H1 (cell line): ENCODE measurements at regions not wholly inside any gene's neighbourhood (a gene's known extent, or its start where the extent isn't known, plus 50 kb on each side); places are given as distances from the start of the nearest gene placed in this dataset.

Experiments
- EP300 ChIP-seq, 2 experiments: IDR thresholded peaks; 1 replicate in 1 of 2; 2 replicates in 1 of 2; pipeline ENCODE4 v1.6.1; 2011 to 2012; ENCODE audit warnings: low read depth in 2 of 2, low read length in 2 of 2, mild to moderate bottlenecking in 2 of 2, borderline replicate concordance in 1 of 2, inconsistent platforms in 1 of 2, moderate library complexity in 1 of 2
- SIRT6 ChIP-seq: IDR thresholded peaks from one replicate; pipeline ENCODE4 v1.7.1; 2012; ENCODE audit warnings: low read length, inconsistent platforms
- TF ChIP-seq, protein P1 (sequence below): fragments of 300-600 bp; sonication (generic); IDR thresholded peaks from 2 replicates; pipeline ENCODE4 v1.7.1; 2012; ENCODE audit warnings: low read length, moderate library complexity, mild to moderate bottlenecking, inconsistent platforms; ENCODE audit not compliant: insufficient replicate concordance

DNA sequence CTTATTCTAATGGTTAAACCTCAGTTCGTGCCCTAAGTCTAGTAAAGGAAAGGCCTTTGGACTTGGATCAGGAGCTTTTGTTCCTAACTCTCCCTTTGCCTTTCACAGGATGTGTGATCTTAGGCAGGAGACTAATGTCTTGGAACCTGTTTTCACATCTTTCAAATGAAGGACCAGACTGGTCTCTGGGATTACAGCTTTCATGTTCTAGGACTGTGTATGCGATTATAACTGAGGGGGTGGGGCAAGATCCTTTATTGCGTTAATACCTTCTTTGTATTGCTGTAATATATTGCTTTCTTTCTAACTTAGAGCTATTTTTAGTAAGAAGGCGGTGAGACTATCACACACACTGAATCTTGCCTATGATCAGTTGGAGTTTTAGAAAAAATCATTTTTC, 368.1 kb downstream of the RPRM start (continued):
- TF ChIP-seq SIRT6, result no peak
- TF ChIP-seq EP300 (IDR thresholded peaks at IDR 0.05; ENCODE audit: borderline replicate concordance in 1 of 2, low read depth in 2 of 2, low read length in 2 of 2), result no peak
- TF ChIP-seq, protein P1, sequence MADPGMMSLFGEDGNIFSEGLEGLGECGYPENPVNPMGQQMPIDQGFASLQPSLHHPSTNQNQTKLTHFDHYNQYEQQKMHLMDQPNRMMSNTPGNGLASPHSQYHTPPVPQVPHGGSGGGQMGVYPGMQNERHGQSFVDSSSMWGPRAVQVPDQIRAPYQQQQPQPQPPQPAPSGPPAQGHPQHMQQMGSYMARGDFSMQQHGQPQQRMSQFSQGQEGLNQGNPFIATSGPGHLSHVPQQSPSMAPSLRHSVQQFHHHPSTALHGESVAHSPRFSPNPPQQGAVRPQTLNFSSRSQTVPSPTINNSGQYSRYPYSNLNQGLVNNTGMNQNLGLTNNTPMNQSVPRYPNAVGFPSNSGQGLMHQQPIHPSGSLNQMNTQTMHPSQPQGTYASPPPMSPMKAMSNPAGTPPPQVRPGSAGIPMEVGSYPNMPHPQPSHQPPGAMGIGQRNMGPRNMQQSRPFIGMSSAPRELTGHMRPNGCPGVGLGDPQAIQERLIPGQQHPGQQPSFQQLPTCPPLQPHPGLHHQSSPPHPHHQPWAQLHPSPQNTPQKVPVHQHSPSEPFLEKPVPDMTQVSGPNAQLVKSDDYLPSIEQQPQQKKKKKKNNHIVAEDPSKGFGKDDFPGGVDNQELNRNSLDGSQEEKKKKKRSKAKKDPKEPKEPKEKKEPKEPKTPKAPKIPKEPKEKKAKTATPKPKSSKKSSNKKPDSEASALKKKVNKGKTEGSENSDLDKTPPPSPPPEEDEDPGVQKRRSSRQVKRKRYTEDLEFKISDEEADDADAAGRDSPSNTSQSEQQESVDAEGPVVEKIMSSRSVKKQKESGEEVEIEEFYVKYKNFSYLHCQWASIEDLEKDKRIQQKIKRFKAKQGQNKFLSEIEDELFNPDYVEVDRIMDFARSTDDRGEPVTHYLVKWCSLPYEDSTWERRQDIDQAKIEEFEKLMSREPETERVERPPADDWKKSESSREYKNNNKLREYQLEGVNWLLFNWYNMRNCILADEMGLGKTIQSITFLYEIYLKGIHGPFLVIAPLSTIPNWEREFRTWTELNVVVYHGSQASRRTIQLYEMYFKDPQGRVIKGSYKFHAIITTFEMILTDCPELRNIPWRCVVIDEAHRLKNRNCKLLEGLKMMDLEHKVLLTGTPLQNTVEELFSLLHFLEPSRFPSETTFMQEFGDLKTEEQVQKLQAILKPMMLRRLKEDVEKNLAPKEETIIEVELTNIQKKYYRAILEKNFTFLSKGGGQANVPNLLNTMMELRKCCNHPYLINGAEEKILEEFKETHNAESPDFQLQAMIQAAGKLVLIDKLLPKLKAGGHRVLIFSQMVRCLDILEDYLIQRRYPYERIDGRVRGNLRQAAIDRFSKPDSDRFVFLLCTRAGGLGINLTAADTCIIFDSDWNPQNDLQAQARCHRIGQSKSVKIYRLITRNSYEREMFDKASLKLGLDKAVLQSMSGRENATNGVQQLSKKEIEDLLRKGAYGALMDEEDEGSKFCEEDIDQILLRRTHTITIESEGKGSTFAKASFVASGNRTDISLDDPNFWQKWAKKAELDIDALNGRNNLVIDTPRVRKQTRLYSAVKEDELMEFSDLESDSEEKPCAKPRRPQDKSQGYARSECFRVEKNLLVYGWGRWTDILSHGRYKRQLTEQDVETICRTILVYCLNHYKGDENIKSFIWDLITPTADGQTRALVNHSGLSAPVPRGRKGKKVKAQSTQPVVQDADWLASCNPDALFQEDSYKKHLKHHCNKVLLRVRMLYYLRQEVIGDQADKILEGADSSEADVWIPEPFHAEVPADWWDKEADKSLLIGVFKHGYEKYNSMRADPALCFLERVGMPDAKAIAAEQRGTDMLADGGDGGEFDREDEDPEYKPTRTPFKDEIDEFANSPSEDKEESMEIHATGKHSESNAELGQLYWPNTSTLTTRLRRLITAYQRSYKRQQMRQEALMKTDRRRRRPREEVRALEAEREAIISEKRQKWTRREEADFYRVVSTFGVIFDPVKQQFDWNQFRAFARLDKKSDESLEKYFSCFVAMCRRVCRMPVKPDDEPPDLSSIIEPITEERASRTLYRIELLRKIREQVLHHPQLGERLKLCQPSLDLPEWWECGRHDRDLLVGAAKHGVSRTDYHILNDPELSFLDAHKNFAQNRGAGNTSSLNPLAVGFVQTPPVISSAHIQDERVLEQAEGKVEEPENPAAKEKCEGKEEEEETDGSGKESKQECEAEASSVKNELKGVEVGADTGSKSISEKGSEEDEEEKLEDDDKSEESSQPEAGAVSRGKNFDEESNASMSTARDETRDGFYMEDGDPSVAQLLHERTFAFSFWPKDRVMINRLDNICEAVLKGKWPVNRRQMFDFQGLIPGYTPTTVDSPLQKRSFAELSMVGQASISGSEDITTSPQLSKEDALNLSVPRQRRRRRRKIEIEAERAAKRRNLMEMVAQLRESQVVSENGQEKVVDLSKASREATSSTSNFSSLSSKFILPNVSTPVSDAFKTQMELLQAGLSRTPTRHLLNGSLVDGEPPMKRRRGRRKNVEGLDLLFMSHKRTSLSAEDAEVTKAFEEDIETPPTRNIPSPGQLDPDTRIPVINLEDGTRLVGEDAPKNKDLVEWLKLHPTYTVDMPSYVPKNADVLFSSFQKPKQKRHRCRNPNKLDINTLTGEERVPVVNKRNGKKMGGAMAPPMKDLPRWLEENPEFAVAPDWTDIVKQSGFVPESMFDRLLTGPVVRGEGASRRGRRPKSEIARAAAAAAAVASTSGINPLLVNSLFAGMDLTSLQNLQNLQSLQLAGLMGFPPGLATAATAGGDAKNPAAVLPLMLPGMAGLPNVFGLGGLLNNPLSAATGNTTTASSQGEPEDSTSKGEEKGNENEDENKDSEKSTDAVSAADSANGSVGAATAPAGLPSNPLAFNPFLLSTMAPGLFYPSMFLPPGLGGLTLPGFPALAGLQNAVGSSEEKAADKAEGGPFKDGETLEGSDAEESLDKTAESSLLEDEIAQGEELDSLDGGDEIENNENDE, result no peak
